Keratinocyte (primary cell): ENCODE measurements at regions not wholly inside any gene's neighbourhood (a gene's known extent, or its start where the extent isn't known, plus 50 kb on each side); places are given as distances from the start of the nearest gene placed in this dataset.

Experiments used
- EZH2 ChIP-seq: IDR thresholded peaks from one replicate; pipeline ENCODE4 v1.6.1; 2012; ENCODE audit warnings: inconsistent platforms, mild to moderate bottlenecking, low read length, moderate library complexity
- TF ChIP-seq, protein P1 (sequence below), 3 experiments: IDR thresholded peaks in 1 of 3; conservative IDR thresholded peaks in 1 of 3; optimal IDR thresholded peaks in 1 of 3; 2 replicates in 2 of 3; 3 replicates in 1 of 3; pipeline versions ENCODE3 to v1.5.1; 2011; ENCODE audit warnings: low read length in 3 of 3, mild to moderate bottlenecking in 3 of 3, moderate library complexity in 2 of 3, control low read depth in 1 of 3, inconsistent platforms in 1 of 3; ENCODE audit not compliant: insufficient read depth in 2 of 3; ENCODE audit errors: extremely low read depth in 1 of 3

DNA sequence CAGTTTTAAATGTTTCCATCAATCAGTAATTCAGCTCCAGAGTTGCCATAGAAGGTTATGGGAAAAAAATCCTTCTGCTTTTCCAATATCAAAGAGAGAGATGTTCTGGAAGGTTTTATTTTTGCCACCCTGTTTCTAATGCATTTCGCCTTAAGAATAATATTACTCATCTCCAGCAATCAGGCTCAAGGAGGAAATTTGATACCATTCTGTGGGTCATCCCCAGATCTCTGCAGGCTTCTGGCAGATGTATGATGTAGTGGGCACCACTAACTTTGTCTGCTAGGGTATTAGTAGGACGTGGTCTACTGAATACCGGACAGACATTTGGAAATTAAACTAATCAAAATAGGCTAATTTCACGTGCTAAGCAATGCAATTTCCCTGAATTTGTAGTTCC, 645.4 kb upstream of the TENM3 start:
- TF ChIP-seq EZH2: no peak
- TF ChIP-seq, protein P1, sequence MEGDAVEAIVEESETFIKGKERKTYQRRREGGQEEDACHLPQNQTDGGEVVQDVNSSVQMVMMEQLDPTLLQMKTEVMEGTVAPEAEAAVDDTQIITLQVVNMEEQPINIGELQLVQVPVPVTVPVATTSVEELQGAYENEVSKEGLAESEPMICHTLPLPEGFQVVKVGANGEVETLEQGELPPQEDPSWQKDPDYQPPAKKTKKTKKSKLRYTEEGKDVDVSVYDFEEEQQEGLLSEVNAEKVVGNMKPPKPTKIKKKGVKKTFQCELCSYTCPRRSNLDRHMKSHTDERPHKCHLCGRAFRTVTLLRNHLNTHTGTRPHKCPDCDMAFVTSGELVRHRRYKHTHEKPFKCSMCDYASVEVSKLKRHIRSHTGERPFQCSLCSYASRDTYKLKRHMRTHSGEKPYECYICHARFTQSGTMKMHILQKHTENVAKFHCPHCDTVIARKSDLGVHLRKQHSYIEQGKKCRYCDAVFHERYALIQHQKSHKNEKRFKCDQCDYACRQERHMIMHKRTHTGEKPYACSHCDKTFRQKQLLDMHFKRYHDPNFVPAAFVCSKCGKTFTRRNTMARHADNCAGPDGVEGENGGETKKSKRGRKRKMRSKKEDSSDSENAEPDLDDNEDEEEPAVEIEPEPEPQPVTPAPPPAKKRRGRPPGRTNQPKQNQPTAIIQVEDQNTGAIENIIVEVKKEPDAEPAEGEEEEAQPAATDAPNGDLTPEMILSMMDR (optimal IDR thresholded peaks at IDR 0.05 in 1 of 3, IDR thresholded peaks at IDR 0.05 in 1 of 3, conservative IDR thresholded peaks at IDR 0.05 in 1 of 3; ENCODE audit: extremely low read depth in 1 of 3, insufficient read depth in 2 of 3, low read length in 3 of 3): no peak
